Astrocyte of the hippocampus (primary cell): ENCODE measurements at regions not wholly inside any gene's neighbourhood (a gene's known extent, or its start where the extent isn't known, plus 50 kb on each side); places are given as distances from the start of the nearest gene placed in this dataset.
"Not testable (repeated sequence)": the region's sequence is repeated elsewhere in the genome, so short reads cannot be mapped to it uniquely, and the experiment has no call there.

Source experiments
- DNase-seq: peaks from one replicate; pipeline ENCODE4 v3.0.0; 2011; ENCODE audit warnings: low read depth, low spot score

GRCh38 chr15:29648415-29648814, 173.9 kb downstream of the TJP1 start:
- not testable (repeated sequence) for DNase-seq

- DNase-seq = no peak
Observed at GRCh38 chr15:29645841-29646240, 176.4 kb downstream of the TJP1 start.

GRCh38 chr15:29644361-29644760, 177.9 kb downstream of the TJP1 start:
- DNase-seq = not testable (repeated sequence)

GRCh38 chr15:29638781-29639180, 183.5 kb downstream of the TJP1 start:
- peak; percentile 57 for DNase-seq

GRCh38 chr15:29638011-29638410, 184.3 kb downstream of the TJP1 start:
- no peak for DNase-seq

GRCh38 chr15:29637555-29637954, 184.7 kb downstream of the TJP1 start:
- no peak for DNase-seq

GRCh38 chr15:29636921-29637320, 185.3 kb downstream of the TJP1 start:
- no peak for DNase-seq

- no peak for DNase-seq
Observed at GRCh38 chr15:29636140-29636539, 186.1 kb downstream of the TJP1 start.

GRCh38 chr15:29635513-29636098, 186.7 kb downstream of the TJP1 start:
- no peak for DNase-seq

- no peak for DNase-seq
Observed at GRCh38 chr15:29633971-29634370, 188.3 kb downstream of the TJP1 start.

- no peak for DNase-seq
Observed at GRCh38 chr15:29632671-29633406, 189.4 kb downstream of the TJP1 start.

- peak; percentile 29 for DNase-seq
Observed at GRCh38 chr15:29631076-29632070, 190.9 kb downstream of the TJP1 start.

- DNase-seq = no peak
Observed at GRCh38 chr15:29624271-29624670, 198.0 kb downstream of the TJP1 start.

GRCh38 chr15:29623116-29623639, 199.1 kb downstream of the TJP1 start:
- no peak for DNase-seq

GRCh38 chr15:29622637-29623036, 199.6 kb downstream of the TJP1 start:
- no peak for DNase-seq

- no peak for DNase-seq
Observed at GRCh38 chr15:29621616-29622015, 200.7 kb downstream of the TJP1 start.

- DNase-seq = no peak
Observed at GRCh38 chr15:29618586-29618985, 203.7 kb downstream of the TJP1 start.

- no peak for DNase-seq
Observed at GRCh38 chr15:29616512-29616911, 205.8 kb downstream of the TJP1 start.

GRCh38 chr15:29615791-29616190, 206.5 kb downstream of the TJP1 start:
- DNase-seq = no peak

- no peak for DNase-seq
Observed at GRCh38 chr15:29613951-29614382, 208.3 kb downstream of the TJP1 start.

- peak; percentile 52 for DNase-seq
Observed at GRCh38 chr15:29612701-29613100, 209.6 kb downstream of the TJP1 start.

- DNase-seq = peak; percentile 81
Observed at GRCh38 chr15:29612096-29612495, 210.2 kb downstream of the TJP1 start.
